ENCODE measurements at regions not wholly inside any gene's neighbourhood (a gene's known extent, or its start where the extent isn't known, plus 50 kb on each side); places are given as distances from the start of the nearest gene placed in this dataset.

DNA sequence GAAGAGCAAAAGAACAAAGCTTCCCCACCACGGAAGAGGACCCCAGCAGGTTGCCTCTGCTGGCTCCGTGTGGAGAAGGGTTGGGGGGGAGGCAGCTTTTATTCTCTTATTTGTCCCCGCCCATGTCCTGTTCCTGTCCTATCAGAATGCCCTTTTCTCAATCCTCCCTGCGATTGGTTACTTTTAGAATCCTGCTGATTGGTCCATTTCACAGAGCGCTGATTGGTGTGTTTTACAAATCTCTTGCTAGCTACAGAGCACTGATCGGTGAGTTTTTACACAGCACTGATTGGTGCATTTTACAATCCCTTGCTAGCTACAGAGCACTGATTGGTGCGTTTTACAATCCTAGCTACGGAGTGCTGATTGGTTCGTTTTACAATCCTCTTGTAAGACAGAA lies 100.6 kb upstream of the KLF13 start:
- TF ChIP-seq, protein P1, sequence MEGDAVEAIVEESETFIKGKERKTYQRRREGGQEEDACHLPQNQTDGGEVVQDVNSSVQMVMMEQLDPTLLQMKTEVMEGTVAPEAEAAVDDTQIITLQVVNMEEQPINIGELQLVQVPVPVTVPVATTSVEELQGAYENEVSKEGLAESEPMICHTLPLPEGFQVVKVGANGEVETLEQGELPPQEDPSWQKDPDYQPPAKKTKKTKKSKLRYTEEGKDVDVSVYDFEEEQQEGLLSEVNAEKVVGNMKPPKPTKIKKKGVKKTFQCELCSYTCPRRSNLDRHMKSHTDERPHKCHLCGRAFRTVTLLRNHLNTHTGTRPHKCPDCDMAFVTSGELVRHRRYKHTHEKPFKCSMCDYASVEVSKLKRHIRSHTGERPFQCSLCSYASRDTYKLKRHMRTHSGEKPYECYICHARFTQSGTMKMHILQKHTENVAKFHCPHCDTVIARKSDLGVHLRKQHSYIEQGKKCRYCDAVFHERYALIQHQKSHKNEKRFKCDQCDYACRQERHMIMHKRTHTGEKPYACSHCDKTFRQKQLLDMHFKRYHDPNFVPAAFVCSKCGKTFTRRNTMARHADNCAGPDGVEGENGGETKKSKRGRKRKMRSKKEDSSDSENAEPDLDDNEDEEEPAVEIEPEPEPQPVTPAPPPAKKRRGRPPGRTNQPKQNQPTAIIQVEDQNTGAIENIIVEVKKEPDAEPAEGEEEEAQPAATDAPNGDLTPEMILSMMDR (IDR thresholded peaks at IDR 0.05), result no peak
- ATAC-seq (ENCODE audit: low FRiP score) (no peak), DNase-seq (ENCODE audit: low spot score) (no peak)

DNA sequence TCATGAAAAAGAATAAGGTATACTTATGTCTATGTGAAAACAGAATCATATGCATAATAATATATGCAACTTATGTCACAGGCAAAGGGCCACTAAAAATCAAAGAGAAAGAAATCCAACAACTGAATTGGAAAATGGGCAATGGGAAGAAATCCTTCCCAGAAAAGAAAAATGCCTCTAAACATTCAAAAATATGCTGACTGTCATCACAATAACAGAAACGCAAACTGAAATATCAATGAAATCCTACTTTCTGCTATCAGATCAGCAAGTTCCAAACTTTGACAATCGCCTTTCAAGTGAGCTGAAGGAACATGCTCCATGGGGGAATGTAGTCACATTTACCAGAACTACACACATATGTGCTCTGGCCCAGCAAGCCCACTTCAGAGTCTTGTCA lies 99.4 kb upstream of the KLF13 start:
- DNase-seq (ENCODE audit: low spot score), result no peak
- TF ChIP-seq, protein P1 (IDR thresholded peaks at IDR 0.05), result no peak

DNA sequence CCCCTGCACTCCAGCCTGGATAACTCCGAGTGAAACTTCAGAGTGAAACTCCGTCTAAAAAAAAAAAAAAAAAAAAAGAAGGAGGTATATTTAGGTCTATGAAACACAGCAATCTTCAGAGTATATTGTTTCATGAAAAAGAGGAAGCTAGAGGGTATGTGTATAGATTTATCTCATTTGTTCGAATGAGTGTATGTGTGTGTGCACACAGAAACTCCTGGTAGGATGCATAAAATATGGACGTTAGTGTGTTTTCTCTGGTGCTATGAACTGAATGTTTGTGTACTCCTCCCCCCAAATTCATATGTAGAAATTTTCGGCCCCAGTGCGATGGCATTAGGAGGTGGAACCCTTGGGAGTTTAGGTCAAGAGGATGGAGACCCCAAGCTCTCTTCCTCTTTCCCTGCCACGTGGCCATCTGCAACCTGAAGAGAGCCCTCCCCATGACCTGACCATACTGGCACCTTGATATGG lies 98.6 kb upstream of the KLF13 start:
- ATAC-seq (ENCODE audit: low FRiP score), result no peak
- no peak for DNase-seq (ENCODE audit: low spot score)
- TF ChIP-seq, protein P1 (IDR thresholded peaks at IDR 0.05), result no peak

More for the DNA sequence above, 99.4 kb upstream of the KLF13 start:
- ATAC-seq (ENCODE audit: low FRiP score), result no peak

DNA sequence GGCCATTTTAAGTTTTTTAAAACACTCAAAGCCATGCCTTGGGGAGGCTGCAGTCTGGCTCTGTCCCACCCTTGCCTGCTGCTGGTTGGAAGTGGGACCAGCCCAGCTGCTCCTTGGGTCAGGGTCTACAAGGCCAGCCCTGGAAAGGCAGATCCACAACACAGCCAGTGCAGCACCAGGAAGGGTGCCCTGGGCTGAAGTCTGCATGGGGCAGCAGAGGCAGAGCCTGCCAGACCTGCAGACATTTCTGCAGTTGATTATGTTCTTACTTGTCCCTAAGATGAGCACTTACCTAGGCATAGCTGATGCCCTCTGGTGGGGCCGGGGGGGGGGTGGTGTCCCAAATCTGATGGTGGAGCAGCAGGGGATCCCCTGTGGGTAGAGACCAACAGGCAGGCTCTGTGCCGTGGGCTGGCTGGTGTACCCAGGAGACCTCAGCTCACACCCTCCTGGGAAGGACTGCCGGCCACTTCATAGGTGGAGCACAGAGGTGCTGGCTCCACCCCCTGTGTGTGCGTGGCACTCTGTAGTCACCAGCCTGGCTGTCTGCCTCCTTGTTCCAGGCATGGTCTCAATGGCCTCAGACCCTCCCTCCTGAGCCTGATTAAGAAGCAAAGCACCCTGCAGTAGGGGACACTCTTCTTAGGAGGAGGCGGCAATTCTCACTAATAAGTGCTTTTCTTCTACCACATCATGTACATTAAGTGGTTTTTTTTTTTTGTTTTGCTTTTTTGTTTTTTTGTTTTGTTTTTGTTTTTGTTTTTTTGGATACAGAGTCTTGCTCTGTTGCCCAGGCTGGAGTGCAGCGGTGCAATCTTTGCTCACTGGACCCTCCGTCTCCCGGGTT lies 97.4 kb upstream of the KLF13 start:
- DNase-seq (ENCODE audit: low spot score) (no peak), ATAC-seq (ENCODE audit: low FRiP score) (no peak)
- TF ChIP-seq, protein P1 (IDR thresholded peaks at IDR 0.05), result no peak

DNA sequence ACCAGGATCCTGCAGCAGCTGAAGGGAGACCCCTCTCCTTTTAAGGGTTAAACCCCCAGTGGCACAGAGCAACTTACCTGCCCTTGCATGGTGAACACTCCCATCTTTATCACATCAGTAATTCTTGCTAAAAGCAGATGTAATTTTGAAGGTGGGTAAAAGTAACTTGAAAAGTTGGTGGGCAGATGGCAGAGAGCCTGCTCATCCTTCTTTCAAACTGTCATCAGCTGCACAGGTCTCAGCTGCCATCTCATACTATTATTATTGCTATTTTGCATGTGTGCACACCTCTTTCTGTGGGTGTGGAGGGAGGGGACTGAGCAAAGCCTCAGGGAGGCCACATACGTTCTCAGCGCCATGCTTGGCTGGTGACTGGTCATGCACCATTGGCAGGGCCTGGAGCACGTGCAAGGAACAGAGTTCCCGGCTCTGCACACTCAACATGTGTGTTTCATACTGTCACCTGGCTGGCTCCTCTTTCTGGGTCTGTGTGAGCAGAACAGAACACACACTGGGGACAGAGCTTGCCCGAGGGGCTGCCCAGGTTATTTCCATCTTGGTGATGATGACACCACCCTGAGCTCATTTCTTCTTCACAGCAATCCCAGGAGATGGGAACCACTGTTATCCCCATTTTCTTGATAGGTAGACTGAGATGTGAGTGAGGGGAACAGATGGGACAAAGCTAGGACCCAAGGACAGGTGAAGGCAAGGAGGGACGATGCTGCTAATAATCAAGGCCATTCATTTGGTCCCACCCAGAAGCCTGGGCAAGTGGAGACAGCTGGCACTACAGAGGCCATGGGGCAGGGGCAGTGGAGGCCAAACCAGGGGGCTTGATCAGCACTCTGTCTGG lies 95.8 kb upstream of the KLF13 start:
- TF ChIP-seq, protein P1 (IDR thresholded peaks at IDR 0.05), result no peak
- ATAC-seq (ENCODE audit: low FRiP score), result no peak
- DNase-seq (ENCODE audit: low spot score), result no peak

DNA sequence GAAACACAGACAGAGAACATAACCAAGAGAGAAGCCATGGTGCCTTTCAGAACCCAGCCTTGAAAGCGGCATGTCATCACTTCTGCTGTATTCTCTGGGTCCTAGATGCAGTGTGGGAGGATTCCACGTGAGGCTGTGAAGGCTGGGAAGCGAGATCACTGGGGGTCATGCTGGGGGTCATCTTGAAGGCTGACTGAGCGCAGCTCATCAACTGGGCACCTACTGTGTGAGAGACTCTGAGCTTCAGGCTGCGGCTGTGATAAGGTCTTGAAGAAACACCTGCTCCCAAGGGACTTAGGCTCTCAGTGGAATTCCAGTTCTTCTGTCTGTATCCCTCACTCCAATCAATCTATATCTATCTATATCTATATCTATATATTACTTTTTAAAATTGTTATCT lies 91.8 kb upstream of the KLF13 start:
- TF ChIP-seq, protein P1 (IDR thresholded peaks at IDR 0.05), result no peak
- no peak for DNase-seq (ENCODE audit: low spot score)
- ATAC-seq (ENCODE audit: low FRiP score), result no peak
